Pulmonary artery endothelial cell (primary cell): ENCODE measurements at regions not wholly inside any gene's neighbourhood (a gene's known extent, or its start where the extent isn't known, plus 50 kb on each side); places are given as distances from the start of the nearest gene placed in this dataset.

Source experiments
- DNase-seq: peaks from one replicate; pipeline ENCODE4 v3.0.0-alpha.2; 2011; ENCODE audit warnings: low read depth, low spot score

DNA sequence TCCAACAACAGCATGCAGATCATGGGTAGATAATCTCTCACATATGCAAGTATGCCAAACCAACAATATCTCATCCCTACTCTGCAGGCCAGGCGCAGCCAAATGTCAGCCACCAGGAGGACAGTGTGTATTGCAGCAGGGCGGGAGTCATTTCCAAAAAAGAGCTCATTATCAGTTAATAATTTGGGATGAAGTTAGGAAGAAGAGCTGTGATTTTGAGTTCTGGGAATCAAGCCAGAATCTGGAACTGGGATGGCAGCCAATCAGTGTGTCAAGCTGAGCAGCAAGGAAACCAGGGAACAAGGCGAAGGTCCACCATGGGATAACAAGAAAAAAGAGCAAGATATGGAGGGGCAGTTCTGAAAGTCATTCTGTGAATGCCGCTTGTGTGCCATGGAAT lies 88.2 kb upstream of the CAMK2D start:
- no peak for DNase-seq

DNA sequence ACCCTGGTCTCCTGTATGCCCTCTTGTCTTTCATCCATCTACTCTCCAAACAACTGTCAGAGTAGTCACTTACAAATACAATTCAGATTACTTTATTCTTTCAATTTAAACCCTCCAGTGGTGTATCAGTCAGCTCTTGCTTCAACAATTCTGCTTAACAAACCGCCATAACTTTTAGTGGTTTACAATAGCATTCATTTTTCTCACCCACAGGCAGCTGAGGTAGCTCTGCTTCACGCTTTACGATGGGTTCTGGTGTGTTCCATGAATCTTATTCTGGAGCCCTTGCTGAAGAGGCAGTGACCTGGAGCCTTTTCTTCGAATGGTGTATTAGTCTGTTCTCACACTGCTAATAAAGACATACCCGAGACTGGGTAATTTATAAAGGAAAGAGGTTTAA lies 86.2 kb upstream of the CAMK2D start:
- no peak for DNase-seq

DNA sequence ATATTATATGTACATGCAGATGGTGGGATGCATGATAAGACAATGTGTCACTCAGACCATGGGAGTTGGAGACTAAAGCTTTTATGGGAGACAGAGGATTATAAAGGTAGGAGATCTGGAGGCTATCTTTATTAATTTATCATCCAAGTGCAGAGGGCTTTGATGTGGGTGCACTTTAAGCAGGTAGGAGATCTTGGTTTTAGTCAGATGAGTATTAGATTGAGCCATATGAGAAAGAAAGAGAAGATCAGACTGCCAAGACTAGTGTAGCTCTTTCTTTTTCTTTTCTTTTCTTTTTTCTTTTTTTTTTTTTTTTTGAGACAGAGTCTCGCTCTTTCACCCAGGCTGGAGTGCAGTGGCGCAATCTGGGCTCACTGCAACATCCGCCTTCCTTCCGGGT lies 84.9 kb upstream of the CAMK2D start:
- DNase-seq = no peak

DNA sequence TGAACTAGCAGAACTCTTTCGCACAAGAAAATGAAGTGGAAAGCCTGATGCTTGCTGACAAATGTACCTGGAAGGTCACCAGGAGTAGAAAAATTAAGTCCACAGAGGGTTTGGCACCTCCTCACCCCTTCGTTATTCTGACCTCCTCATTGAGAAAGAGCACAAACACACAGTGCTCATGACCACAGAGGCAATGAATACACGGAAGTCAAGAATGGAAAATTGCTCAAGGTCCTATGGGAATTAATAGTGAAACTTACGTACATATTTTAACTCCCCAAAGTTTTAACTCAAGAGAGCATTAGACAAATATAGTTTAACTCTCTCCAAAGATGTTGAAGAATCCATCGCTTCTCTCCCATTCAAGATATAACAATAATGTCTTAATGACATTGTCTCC lies 83.6 kb upstream of the CAMK2D start:
- DNase-seq = no peak

DNA sequence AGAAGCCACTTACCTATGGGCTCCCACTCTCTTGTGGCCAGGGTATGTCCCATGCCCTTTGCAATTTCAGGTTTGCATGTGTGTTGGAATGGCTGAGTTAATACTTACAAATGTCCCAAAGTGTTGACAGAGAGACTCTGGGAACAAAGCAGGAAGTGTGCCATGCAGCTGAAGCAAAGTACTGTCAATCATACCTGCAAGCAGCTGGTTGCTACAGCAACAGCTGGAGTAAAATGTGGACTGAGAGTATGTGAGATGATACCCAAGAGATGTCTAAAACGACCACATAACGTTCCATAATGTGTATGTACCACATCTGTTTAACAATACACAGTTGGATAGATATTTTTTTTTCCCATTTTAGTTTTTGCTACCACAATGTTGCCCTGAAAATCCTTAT lies 82.8 kb upstream of the CAMK2D start:
- DNase-seq = no peak

DNA sequence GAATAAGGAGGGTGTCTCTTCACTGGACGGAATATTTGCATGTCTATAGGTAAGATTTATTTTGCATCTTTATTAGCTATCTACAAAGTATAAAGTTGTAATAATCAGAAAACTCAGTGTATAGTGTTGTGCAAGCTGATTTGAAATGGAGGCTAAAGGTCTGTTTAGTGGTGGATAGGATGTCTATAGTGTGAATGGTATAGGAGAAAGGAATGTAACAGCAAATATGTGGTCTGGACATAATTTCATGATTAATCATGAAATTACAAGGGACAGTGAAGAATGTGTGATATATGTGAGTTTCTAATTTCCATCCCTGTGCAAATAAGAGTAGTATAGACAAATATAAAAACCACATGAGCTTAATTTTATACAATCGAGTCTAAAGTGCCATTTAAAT lies 79.3 kb upstream of the CAMK2D start:
- DNase-seq = no peak

DNA sequence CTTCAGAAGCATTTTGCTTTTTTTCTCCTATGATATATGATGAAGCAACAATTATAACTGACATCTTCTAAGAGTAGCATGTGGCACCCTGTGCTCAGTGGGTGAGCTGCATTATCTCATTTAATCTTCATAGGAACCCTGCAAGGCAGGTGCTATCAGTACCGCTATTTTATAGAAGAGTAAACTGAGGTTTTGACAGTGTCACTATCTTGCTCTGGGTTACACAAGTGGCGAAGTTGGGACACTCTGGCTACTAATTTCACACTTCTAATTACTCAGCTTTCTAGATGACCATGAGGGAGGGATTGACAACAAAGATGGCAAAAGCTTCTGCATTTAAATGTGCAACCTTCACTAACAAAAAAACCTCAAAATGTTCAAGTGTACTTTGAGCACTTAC lies 76.9 kb upstream of the CAMK2D start:
- no peak for DNase-seq

DNA sequence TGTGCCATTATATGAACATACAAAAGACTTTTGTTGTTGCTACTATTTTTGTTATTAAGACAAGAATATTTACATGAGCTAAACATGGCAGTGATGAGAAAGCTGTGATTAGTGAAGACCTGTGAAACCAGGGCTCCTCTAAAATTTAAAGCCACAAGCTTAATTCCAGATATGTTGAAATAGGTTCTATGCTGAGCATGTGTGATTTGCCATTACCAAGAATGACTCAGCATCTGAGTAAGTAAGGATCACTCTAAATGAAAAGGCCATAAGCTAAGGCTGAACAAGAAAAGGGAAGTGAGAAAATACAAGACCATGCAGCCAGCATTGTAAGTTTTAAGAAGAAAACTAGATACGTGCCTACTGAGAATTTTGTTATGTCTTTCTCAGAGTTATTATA lies 75.9 kb upstream of the CAMK2D start:
- DNase-seq = peak; percentile 27

DNA sequence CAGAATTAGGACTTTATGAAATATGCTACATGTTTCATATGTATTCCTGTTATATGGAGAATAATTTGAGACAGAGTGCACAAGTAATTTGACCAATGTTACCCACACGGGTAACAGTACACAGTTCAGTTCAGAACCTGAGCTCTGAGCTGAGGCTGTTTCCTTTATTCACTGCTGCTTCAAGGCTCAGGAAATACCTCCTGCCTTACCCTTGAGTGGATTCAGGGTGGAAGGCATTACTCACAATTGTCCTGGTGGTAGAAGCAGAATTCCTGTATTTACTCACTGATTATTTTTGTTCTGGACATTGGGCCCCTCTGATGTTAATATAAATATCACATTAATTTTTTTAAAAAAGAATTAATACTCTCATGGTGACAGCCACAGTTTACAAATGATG lies 73.5 kb upstream of the CAMK2D start:
- DNase-seq = peak; percentile 50

DNA sequence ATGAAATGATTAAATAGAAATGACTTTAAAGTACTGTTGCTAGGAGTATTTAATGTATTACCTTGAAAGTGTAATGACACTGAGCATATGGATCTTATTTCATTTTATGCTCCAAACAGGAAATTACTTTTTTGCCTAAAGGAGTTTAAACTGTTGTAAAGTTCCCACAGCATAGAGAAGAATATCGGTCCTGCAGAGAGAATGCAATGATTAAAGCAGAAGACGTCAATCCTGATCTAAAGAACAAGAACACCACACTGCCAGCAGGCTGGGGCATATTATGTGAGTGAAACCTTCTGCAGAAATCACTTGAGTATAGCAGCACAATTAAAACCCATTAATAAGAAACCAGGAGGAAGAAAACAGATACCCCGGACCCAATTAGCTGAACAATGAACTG lies 72.8 kb upstream of the CAMK2D start:
- DNase-seq = no peak

DNA sequence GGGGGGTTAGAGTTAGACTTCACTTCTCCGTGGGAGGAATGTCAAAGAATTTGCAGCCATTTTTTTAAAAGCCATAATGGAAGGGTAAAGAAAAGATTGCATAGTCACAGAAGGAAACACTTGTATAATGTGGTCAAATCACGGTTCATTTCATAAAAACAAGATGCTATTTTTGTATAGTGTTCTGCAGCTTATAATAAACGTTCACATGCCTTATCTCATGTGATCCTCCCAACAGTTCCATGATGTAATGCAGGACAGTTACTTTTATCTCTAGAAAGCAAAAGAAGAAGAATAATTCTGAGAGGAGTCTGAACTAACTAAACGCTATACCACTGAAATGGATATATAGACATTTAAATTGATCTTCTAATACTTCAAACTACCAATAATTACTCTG lies 71.3 kb upstream of the CAMK2D start:
- DNase-seq = no peak

DNA sequence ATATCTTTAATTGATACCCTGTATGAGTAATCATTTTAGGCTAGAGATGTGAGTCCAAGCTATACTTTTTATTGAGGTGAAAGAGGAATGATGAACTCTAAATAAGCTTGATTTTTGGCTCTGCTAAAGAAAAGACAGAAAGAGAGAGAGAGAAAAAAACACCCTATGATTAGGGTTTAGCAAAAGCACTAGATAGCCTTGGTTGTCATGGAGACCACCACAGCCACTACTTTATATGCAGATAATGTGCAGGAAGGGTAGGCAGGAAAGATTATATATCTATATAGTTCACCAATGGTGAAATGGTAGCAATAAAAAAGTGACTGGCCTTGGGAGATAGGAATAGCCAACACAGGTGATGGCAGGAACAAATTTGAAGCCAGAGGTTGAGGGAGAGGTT lies 69.9 kb upstream of the CAMK2D start:
- no peak for DNase-seq

DNA sequence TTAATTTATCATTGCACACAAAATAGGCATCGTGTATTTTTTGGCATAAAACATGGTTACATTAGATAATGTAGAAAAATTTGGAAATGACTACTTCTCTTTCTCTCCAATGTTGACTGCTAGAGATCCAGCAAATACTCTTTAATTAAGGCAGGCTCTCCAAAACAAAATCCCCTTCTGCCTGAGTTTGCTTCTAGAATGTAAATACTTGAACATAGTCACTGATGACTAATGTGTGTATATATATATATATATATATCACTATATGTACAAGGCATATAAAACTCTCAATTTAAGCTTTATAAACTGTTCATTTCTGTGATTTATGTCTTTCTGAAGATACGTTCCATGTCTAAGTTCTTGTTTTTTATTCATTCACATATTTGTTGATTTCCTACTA lies 67.2 kb upstream of the CAMK2D start:
- DNase-seq = no peak

DNA sequence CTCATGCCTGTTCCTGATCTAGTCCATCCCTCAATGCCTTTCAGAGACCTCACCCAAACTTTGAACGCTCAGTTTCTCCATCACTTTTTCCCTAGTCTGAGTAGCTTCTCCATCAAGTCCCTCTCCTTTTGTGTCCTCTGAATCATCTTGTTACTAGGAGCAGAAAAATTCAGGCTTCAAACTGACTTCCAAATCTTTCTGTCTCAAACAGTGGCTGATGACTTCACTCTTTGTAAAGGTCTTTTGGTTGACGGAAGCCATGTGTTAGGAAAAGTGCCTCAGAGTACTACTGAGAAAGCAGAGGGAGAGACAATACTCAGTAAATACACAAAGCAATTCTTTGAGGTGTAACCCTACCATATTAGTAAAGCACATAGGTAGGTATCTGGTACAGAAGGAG lies 65.7 kb upstream of the CAMK2D start:
- DNase-seq = no peak

DNA sequence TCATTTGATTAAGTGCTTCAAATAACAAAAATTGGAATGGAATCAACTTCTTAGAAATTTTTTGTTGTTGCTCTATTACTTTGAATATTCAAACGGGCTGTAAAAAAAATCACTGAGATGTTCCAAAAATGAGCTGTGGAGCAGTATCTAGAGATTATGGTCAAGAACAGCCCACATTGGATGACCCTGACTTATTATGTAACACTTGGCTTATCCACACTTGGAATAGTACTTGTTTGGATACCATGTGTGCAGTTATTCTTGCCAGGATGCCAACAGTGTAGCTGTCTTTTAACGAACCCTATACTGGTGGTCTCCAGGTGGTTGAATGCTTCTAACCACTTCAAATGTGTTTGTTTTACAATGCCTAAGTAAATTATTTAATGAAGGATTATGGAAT lies 64.9 kb upstream of the CAMK2D start:
- DNase-seq = no peak

DNA sequence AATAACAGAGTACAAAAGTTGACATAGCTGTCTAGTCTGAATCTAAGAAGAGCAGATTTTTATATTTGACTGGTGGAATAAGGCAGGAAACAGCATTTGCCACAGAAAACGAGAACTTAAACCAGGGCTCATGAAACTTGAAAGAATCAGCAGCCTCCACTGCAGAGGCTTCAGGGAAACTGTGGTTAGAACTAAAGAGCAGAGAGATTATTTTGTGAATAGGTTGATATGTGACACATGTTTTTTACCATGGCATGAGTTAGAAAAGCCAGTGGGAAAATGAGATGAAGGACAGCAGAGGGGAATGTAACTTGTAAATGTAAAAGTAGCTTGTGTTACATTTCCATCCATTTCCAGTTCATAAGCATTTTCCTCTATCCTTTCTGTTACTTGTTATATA lies 63.7 kb upstream of the CAMK2D start:
- DNase-seq = no peak

DNA sequence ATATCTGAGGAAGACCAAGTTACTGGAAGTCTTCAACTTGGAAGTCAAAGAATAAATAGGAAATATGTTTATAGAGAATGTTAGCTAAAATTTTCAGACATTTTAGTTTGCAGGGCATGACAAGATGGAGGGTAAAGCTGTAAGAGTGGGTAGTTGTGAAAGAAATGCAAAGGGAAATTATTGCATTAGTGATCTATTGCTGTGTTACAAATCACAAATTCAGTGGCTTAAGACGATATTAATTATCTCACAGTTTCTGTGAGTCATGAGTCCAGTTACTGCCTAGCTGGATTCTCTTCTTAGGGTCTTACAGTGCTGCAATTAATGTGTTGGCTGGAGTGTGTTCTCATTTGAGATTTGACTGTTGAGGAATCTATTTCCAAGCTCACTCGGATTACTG lies 62.9 kb upstream of the CAMK2D start:
- no peak for DNase-seq

DNA sequence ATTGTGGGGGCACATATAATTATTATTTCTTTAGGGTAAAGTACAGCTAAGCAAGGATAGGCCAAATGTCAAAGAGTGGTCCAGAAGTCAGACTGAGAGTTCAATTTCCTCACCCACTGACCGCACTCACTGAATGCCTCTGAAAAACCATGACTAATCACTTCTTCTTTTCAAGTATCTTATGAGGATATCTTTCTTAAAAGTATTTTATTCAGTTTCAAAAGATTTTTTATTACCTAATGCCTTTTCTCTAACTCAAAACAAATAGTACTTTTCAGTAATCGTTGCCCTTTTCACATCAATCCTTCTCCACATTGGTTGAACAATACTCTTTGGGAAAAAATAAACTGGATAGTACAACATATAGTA lies 61.7 kb upstream of the CAMK2D start:
- DNase-seq = no peak

DNA sequence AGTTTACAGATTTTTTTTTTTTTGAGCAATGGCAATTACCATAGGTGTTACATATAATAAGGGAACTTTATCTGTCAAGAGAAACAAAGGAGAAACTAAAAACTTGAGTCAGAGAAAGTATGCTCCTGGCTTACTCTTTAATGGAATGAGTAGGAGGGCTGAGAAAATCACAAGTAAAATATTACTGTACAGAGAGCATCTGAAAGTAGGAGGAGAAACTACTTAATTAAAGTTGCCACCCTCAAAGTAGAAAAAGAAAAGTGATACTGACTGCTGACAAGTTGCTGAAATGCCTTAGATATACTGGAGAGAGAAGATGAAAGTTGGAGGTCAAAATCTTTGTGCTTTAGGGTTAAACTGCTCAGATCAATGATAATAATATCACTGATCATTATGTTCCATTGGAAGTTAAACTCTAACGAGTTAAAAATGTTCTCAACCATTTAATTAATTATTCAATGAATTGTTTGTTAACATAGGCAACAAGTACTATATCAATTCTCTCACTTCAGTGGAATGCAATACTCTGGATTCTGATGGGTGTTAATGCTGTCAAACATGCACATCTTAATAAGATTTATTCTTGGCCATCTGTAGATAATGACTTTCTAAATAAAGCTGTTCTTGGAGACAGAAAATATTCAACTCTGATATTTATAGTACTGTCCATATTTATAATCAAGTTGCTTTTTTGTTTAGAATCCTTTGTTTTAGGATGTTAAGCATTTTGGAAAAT lies 61.2 kb upstream of the CAMK2D start:
- no peak for DNase-seq

DNA sequence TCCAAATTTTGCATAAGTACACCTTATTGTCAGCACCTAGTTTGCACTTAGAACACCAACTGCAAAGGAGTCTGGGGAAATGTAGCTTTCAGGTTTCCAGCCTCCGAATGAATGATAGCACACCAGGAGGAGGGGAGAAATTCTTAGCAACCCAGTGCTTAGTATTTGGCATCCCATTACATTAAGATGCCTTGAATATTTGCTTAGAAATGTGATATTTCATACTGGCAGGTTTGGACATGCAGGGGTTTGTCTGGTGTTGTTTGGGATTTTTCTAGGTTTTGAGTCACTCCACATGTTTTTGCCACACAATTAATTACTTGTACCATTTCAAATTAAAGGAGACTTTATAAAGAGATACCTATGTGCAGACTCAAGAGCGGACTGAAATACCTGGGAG lies 60.3 kb upstream of the CAMK2D start:
- DNase-seq = no peak

DNA sequence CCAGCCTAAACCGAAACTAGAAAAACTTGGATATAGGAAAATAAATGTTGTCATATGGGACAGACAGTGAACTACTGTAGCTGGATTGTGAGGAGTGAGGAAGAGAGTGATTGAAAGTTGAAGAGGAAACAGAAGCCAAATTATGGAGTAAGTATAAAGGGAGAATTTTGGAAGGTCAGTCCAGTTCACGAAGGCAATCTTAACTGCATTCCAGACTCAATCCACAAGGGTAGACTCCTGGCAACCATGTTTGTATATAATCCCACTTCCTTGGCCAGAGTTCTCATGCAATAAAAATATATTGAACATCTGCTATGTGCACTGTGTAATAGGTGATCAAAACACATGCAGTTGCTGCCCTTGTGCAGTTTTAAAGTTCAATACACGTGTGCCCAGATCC lies 58.6 kb upstream of the CAMK2D start:
- DNase-seq = no peak

DNA sequence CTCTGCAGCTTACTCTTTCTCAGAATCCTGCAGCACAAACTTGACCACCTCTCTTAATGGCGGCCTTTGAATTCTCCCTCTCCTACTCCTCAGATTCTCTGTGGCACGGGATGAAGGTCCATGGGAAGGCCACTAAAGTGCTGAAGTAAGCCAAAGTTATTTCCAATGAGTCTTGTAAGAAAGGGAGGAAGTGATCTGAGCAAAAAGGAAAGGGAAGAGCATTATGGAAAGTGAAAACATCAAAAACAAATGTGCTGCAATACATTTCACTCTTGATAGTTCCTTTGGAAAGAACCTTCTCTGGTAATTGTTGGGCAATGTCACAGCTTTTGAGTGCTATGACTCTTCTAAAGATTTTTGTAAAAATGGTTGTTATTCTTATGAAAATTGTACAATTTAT lies 54.3 kb upstream of the CAMK2D start:
- DNase-seq = peak; percentile 11

DNA sequence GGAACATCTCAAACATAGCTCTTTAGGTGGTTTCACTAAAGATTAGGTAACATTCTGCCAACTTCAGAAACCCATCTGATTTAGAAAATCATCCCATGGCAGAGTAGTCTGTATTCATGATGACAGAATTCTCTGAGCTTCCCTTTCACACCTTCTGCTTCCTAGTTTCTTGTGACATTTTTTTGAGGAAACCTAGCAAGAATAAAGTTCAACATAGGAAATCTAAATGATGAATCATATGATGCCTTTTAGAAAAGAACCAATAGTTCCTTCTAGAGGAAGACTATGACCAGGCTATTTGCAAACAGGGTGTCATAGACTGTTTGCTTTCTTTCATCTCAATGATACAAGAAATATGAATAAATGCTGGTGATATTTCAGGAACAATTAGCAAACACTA lies 49.8 kb upstream of the CAMK2D start:
- no peak for DNase-seq
